SK-N-MC (cell line): ENCODE measurements at regions not wholly inside any gene's neighbourhood (a gene's known extent, or its start where the extent isn't known, plus 50 kb on each side); places are given as distances from the start of the nearest gene placed in this dataset.

Experiments
- EZH2 ChIP-seq: fragments of 200-600 bp; sonication (generic); IDR thresholded peaks from one replicate; pipeline ENCODE4 v1.6.1; 2017; ENCODE audit warnings: antibody characterized with exemption
- FOXP2 ChIP-seq: optimal IDR thresholded peaks from 2 replicates; pipeline ENCODE3; 2011; ENCODE audit warnings: mild to moderate bottlenecking, moderate library complexity; ENCODE audit not compliant: insufficient read depth; ENCODE audit errors: extremely low read length, control extremely low read depth
- POLR2AphosphoS5 ChIP-seq: IDR thresholded peaks from 2 replicates; pipeline ENCODE4 v1.6.1; 2012; ENCODE audit warnings: mild to moderate bottlenecking, low read depth, low read length, borderline replicate concordance

- TF ChIP-seq EZH2 (no peak), POLR2AphosphoS5 (no peak), FOXP2 (no peak)
Measured at GRCh38 chr2:8506746-8507145, 175.1 kb upstream of the ID2 start.
